AG10803 (cell line): ENCODE measurements at regions not wholly inside any gene's neighbourhood (a gene's known extent, or its start where the extent isn't known, plus 50 kb on each side); places are given as distances from the start of the nearest gene placed in this dataset.
"Not testable (repeated sequence)": the region's sequence is repeated elsewhere in the genome, so short reads cannot be mapped to it uniquely, and the experiment has no call there.

Source experiments
- DNase-seq: peaks from one replicate; pipeline ENCODE4 v3.0.0; 2010; ENCODE audit warnings: low read depth
- H3K4me3 ChIP-seq: 2 replicates; pipeline ENCODE4 v1.5.1; 2011; ENCODE audit warnings: mild to moderate bottlenecking, low read length, control low read depth
- TF ChIP-seq, protein P1 (sequence below): conservative IDR thresholded peaks from 2 replicates; pipeline ENCODE4 v1.5.1; 2011; ENCODE audit warnings: mild to moderate bottlenecking, low read length, control low read depth, inconsistent platforms

DNA sequence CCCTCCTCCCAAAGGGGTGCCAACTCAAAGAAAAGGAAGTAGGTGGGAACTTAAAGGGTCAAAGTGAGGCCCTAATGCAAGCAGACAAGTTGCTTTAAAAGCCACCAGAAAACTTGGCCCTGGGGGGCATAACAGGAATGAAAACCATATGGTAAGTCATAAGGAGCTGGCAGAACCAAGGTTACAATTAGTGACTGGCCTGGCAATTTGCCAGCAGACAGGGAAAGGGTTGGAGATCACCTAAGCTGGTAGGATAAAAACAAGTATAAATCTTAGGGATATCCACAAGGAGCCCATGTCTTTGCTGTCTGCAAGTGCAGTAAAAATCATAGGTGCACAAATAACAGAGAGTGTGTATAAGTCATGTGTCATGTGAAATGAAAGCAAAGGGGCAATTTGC, 256.7 kb upstream of the LRRTM4 start:
- TF ChIP-seq, protein P1, sequence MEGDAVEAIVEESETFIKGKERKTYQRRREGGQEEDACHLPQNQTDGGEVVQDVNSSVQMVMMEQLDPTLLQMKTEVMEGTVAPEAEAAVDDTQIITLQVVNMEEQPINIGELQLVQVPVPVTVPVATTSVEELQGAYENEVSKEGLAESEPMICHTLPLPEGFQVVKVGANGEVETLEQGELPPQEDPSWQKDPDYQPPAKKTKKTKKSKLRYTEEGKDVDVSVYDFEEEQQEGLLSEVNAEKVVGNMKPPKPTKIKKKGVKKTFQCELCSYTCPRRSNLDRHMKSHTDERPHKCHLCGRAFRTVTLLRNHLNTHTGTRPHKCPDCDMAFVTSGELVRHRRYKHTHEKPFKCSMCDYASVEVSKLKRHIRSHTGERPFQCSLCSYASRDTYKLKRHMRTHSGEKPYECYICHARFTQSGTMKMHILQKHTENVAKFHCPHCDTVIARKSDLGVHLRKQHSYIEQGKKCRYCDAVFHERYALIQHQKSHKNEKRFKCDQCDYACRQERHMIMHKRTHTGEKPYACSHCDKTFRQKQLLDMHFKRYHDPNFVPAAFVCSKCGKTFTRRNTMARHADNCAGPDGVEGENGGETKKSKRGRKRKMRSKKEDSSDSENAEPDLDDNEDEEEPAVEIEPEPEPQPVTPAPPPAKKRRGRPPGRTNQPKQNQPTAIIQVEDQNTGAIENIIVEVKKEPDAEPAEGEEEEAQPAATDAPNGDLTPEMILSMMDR: no peak
- no peak overlapping the region for H3K4me3 ChIP-seq
- no peak for DNase-seq

DNA sequence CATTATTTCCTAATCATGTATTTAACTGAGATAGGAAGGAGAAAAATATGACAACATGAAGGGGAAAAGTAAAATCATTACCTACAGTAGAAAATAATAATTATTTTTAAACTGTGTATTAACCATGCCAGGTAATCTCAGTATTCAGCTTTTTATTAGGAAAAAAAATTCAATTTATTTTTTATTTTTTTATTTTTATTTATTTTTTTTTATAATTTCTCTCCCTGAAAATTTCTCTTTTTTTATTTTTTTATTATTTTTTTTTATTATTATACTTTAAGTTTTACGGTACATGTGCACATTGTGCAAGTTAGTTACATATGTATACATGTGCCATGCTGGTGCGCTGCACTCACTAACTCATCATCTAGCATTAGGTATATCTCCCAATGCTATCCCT, 271.3 kb upstream of the LRRTM4 start:
- not testable (repeated sequence) for DNase-seq, H3K4me3 ChIP-seq

DNA sequence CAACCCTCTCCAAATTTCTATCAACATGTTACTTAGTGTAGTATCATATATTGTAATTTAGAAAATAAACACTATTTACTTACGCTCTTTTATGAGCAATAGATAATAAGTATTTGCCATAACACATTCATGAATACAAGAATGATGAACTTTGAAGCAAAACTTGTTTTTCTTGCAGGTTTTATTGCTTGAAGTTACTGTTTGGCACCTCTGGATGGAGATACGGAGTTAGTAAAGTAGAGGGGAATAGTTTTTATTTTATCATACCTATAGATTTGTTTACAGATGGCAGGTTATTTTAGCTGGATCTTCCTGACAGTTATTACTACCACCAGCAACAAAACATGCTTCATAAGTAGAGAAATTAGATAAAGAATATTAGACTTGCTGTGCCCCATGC, 274.2 kb upstream of the LRRTM4 start:
- TF ChIP-seq, protein P1: no peak
- DNase-seq: no peak

DNA sequence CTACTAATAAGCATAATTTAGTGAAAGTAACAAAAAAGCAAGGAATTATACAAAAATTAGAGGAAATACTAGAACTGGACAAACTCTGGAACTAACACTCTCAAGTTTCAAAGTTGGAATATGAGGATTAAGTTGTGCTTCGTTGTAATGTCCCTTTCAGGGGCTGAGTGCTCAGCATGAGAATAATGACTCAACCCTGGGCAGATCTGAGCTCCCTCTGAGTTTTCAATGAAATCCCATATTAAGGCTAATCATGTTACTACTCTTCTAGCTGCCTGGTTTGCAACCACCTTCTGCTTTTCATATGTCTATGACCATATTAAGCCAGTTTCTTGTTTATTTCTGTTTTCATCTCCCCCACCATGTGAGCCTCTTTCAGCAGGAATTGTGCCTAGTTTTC, 274.9 kb upstream of the LRRTM4 start:
- TF ChIP-seq, protein P1: no peak
- DNase-seq: no peak

More for the DNA sequence above, 274.2 kb upstream of the LRRTM4 start:
- H3K4me3 ChIP-seq: no peak overlapping the region

DNA sequence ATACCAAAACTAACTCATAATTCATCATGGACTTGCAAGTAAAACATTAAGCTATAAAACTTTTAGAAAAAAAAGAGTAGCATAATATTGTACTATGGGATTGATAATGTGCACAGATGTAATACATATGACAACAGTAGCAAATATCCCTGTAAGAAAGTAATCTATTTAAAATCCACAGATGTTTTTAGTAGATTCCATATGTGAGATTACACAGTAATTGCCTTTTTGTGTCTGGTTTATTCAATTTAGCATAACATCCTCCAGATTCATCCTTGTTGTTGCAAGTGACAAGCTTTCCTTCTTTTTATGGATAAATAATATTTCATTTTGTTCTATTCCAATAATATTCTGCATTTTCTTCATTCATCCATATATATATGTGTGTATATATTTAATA, 278.2 kb upstream of the LRRTM4 start:
- no peak overlapping the region for H3K4me3 ChIP-seq
- no peak for DNase-seq
- TF ChIP-seq, protein P1: no peak

More for the DNA sequence above, 274.9 kb upstream of the LRRTM4 start:
- no peak overlapping the region for H3K4me3 ChIP-seq

DNA sequence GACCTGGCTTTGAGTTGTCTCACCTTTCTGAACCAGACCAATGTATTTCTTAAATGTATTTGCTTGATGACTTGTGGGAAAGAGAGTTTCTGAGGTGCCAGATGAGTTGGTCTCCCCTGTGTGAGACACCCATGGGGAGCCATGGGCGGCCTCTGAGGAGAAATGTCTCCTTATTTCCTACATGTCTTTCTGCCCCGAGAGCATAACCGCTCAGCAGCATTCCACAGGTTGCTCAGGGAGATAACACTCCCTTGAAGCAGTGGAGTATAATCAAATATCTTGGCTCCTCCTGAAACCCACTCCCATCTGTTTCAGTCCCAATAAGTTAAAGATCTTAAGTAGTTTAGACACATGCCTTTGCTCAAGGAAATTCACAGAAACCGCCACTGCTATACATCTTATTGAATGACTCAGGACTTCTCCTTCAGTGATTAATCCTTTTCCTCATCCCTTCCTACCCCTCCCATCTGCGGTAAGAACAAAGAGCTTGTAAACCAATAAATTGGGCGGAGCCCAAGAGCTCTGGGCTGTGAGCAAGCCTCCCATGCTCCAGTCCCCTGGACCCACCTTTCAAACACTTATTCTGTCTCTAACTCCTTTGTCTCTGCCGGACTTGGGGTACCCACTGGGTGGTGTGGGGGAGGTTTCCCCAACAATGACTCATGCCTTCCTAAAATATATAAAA, 285.5 kb upstream of the LRRTM4 start:
- H3K4me3 ChIP-seq: no peak overlapping the region
- TF ChIP-seq, protein P1: no peak
- no peak for DNase-seq

DNA sequence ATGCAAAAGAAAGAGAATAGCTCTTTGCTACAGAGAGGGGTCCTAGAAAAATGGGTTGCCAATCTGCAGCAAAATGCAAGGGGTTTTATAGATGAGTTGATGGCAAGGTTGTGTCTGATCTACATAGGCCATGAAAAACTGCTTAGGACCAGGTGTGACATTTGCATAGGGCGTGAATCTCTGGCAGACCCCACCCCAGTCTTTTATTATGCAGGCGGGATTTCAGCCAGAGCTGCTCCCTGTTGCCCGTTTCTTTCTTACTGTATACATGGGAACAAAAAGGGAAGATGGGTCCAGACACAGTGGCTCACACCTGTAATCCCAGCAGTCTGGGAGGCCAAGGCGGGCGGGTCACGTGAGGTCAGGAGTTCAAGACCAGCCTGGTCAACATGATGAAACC, 286.4 kb upstream of the LRRTM4 start:
- H3K4me3 ChIP-seq: no peak overlapping the region
- no peak for DNase-seq
- TF ChIP-seq, protein P1: no peak
